Uterus (tissue), 2 donors: ENCODE measurements at regions not wholly inside any gene's neighbourhood (a gene's known extent, or its start where the extent isn't known, plus 50 kb on each side); places are given as distances from the start of the nearest gene placed in this dataset.

Experiments
- CTCF ChIP-seq, 4 experiments: fragments of 200-600 bp in 2 of 4; fragments of 450-650 bp in 2 of 4; sonication (generic) in 2 of 4; IDR thresholded peaks; one replicate each; pipeline ENCODE4 v1.5.1; 2016 to 2019; ENCODE audit warnings: antibody characterized with exemption in 4 of 4, mild to moderate bottlenecking in 2 of 4, moderate library complexity in 1 of 4
- POLR2A ChIP-seq, 2 donors: fragments of 450-650 bp; IDR thresholded peaks; one replicate each; pipeline ENCODE4 v1.6.1; 2016; ENCODE audit warnings: antibody characterized with exemption in 2 of 2, mild to moderate bottlenecking in 1 of 2, moderate library complexity in 1 of 2

- TF ChIP-seq CTCF (IDR thresholded peaks at IDR 0.05) = no peak
- TF ChIP-seq POLR2A (IDR thresholded peaks at IDR 0.05) = no peak
These were observed 1001.0 kb upstream of the WWC1 start for GRCh38 chr5:167290478-167290877.
